Testis (tissue), 2 donors: ENCODE measurements at regions not wholly inside any gene's neighbourhood (a gene's known extent, or its start where the extent isn't known, plus 50 kb on each side); places are given as distances from the start of the nearest gene placed in this dataset.

Experiments used
- DNase-seq: peaks from one replicate; pipeline ENCODE4 v3.0.0-alpha.2; 2019
- H3K27ac ChIP-seq, 2 donors: fragments of 200-600 bp; sonication (generic); one replicate each; pipeline ENCODE4 v1.5.1; 2019
- H3K27me3 ChIP-seq: fragments of 200-600 bp; sonication (generic); one replicate; pipeline ENCODE4 v1.5.1; 2019
- H3K36me3 ChIP-seq: fragments of 200-600 bp; sonication (generic); one replicate; pipeline ENCODE4 v1.5.1; 2017; ENCODE audit warnings: low read depth; ENCODE audit errors: missing control alignments
- H3K4me1 ChIP-seq: fragments of 200-600 bp; sonication (generic); one replicate; pipeline ENCODE4 v1.5.1; 2019
- H3K4me3 ChIP-seq, 2 donors: fragments of 200-600 bp; sonication (generic); one replicate each; pipeline ENCODE4 v1.5.1; 2017 to 2019
- H3K9me3 ChIP-seq: fragments of 200-600 bp; sonication (generic); one replicate; pipeline ENCODE4 v1.5.1; 2017
- CTCF ChIP-seq, 3 experiments: fragments of 450-650 bp in 2 of 3; fragments of 200-600 bp in 1 of 3; sonication (generic) in 1 of 3; IDR thresholded peaks; one replicate each; pipeline ENCODE4 v1.5.1; 2016 to 2019; ENCODE audit warnings: antibody characterized with exemption in 3 of 3, mild to moderate bottlenecking in 2 of 3, moderate library complexity in 1 of 3
- POLR2A ChIP-seq: fragments of 450-650 bp; IDR thresholded peaks from one replicate; pipeline ENCODE4 v1.6.1; 2017; ENCODE audit warnings: antibody characterized with exemption, mild to moderate bottlenecking, moderate library complexity
- WGBS, 2 donors: methylation state at CpG; one replicate each; pipeline ENCODE4 v1.1.5; 2018; 5-methylcytosine and 5-hydroxymethylcytosine counted together
- intact Hi-C: fragments of 100-400 bp; cut with DNase I; formaldehyde crosslinking; loops from one replicate; pipeline ENCODE4 v1.15.1; 2023; ENCODE audit warnings: low total_unique reads

GRCh38 chr7:97272237-97272975, 154.9 kb downstream of the SDHAF3 start:
- no peak for DNase-seq
- H3K27ac ChIP-seq = no peak overlapping the region
- H3K36me3 ChIP-seq = no peaks in the 10 kb centered on the region
- WGBS, 2 donors = 64 to 72% methylated on average over 7 of the region's 7 CpGs
- H3K27me3 ChIP-seq = no peaks in the 10 kb centered on the region
- intact Hi-C loops = no loop called here
- no peaks in the 10 kb centered on the region for H3K9me3 ChIP-seq
- no peak overlapping the region for H3K4me3 ChIP-seq
- H3K4me1 ChIP-seq = no peaks in the 10 kb centered on the region
- TF ChIP-seq CTCF (IDR thresholded peaks at IDR 0.05) (no peak), POLR2A (no peak)

GRCh38 chr7:97275475-97275874, 158.0 kb downstream of the SDHAF3 start:
- Histone ChIP-seq H3K4me1 (no peaks in the 10 kb centered on the region), H3K4me3 (no peak overlapping the region), H3K27me3 (no peaks in the 10 kb centered on the region), H3K36me3 (no peaks in the 10 kb centered on the region), H3K9me3 (no peaks in the 10 kb centered on the region), H3K27ac (no peak overlapping the region)
- DNase-seq = no peak
- 75 to 83% methylated on average over 2 of the region's 2 CpGs for WGBS, 2 donors
- no peak for TF ChIP-seq CTCF (IDR thresholded peaks at IDR 0.05)
- no peak for TF ChIP-seq POLR2A
- intact Hi-C loops = no loop called here

GRCh38 chr7:97280950-97281349, 163.5 kb downstream of the SDHAF3 start:
- intact Hi-C loops = no loop called here
- TF ChIP-seq CTCF (IDR thresholded peaks at IDR 0.05) (no peak), POLR2A (no peak)
- 82 to 87% methylated on average over 5 of the region's 5 CpGs for WGBS, 2 donors
- DNase-seq = no peak
- no peak overlapping the region for H3K27ac ChIP-seq
- no peaks in the 10 kb centered on the region for H3K4me1 ChIP-seq
- H3K27me3 ChIP-seq = no peaks in the 10 kb centered on the region
- no peaks in the 10 kb centered on the region for H3K9me3 ChIP-seq
- no peaks in the 10 kb centered on the region for H3K36me3 ChIP-seq
- no peak overlapping the region for H3K4me3 ChIP-seq

GRCh38 chr7:97285348-97285747, 167.8 kb downstream of the SDHAF3 start:
- no peak overlapping the region for H3K27ac ChIP-seq
- DNase-seq = no peak
- WGBS, 2 donors = 68 to 76% methylated on average over 2 of the region's 2 CpGs
- no peaks in the 10 kb centered on the region for H3K4me1 ChIP-seq
- no peak overlapping the region for H3K4me3 ChIP-seq
- no peaks in the 10 kb centered on the region for H3K36me3 ChIP-seq
- intact Hi-C loops = no loop called here
- no peak for TF ChIP-seq POLR2A
- no peak for TF ChIP-seq CTCF (IDR thresholded peaks at IDR 0.05)
- no peaks in the 10 kb centered on the region for H3K27me3 ChIP-seq
- no peaks in the 10 kb centered on the region for H3K9me3 ChIP-seq

GRCh38 chr7:97293031-97293430, 175.5 kb downstream of the SDHAF3 start:
- Histone ChIP-seq H3K9me3 (no peaks in the 10 kb centered on the region), H3K27ac (no peak overlapping the region), H3K4me1 (no peaks in the 10 kb centered on the region), H3K27me3 (no peaks in the 10 kb centered on the region), H3K36me3 (no peaks in the 10 kb centered on the region), H3K4me3 (no peak overlapping the region)
- 85 to 90% methylated on average over 3 of the region's 3 CpGs for WGBS, 2 donors
- TF ChIP-seq POLR2A (no peak), CTCF (IDR thresholded peaks at IDR 0.05) (no peak)
- intact Hi-C loops = no loop called here
- DNase-seq = no peak
